ENCODE measurements at regions not wholly inside any gene's neighbourhood (a gene's known extent, or its start where the extent isn't known, plus 50 kb on each side); places are given as distances from the start of the nearest gene placed in this dataset.
"Not testable (repeated sequence)": the region's sequence is repeated elsewhere in the genome, so short reads cannot be mapped to it uniquely, and the experiment has no call there.

DNA sequence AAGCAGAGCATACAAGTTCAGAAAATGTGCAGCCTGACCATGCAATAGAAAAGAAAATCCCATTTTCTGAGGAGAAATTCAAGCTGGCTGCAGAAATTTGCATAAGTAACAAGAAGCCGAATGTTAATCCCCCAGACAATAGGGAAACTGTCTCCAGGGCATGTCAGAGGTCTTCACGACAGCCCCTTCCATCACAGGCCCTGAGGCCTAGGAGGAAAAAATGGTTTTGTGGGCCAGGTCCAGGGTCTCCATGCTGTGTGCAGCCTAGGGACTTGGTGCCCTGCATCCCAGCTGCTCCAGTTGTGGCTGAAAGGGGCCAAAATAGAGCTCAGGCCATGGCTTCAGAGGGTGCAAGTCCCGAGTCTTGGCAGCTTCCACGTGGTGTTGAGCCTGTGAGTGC lies 225.8 kb upstream of the MSX2 start:
- DNase-seq = not testable (repeated sequence)

DNA sequence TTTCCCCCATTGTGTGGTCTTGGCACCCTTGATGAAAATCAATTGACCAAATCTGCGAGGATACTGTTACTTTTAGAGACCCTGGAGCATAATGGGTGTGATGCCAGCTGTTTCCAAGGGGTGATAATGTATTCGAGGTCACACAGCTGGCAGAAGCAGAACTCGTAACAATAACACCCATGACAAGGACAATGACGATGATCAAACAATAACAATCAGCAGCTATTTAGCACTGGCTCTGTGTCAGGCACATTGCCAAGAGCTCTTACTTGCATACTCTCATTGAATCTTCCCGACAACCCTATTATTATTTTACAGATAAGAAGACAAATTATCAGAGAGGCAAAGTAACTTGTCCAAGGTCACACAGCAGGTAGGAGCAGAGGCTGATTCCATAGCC lies 223.7 kb upstream of the MSX2 start:
- no peak for DNase-seq

DNA sequence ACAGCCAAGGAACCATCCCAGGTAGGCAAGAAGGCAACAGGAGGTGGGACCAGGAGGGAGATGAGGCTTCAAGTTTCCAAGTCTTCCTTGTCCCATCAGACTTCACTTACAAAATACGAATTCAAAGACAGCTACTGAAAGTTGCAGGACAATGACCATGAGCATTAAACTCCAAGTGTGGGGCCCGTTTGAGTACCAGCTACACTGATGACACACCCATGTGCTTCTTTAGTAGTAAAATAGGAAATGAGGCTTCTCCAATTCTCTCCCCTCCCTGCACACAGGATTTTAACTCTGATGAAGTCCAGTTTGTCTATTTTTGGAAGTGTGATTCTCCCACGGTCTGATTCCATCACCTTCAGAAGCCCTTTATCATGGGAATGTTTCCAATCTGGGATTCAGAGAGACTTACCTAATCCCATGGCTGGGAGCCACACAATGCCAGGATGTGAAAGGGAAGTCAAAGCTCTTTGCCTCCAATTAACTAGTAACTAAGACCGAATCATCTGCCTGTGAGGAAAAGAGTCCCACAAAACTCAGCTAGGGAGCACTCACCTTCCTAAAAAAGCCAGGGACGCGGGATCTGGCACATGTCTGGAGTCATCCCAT lies 222.8 kb upstream of the MSX2 start:
- no peak for DNase-seq

DNA sequence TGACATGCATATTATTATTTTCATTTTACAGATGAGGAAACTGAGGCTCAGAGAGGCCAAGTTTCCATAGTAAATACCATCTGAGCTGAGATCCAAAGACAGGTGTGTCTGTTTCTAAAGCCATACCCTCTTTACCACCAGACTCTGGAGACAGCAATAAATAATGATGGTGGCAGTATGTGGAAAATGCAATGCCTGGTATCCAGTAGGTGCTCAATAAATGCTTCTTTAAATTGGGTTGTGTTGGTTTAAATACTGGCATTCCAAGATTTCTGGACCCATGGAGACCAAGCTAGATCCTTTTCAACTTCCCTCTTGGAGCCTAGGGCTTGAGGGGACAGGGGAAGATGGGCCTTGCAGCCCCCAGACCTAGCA lies 221.3 kb upstream of the MSX2 start:
- no peak for DNase-seq

DNA sequence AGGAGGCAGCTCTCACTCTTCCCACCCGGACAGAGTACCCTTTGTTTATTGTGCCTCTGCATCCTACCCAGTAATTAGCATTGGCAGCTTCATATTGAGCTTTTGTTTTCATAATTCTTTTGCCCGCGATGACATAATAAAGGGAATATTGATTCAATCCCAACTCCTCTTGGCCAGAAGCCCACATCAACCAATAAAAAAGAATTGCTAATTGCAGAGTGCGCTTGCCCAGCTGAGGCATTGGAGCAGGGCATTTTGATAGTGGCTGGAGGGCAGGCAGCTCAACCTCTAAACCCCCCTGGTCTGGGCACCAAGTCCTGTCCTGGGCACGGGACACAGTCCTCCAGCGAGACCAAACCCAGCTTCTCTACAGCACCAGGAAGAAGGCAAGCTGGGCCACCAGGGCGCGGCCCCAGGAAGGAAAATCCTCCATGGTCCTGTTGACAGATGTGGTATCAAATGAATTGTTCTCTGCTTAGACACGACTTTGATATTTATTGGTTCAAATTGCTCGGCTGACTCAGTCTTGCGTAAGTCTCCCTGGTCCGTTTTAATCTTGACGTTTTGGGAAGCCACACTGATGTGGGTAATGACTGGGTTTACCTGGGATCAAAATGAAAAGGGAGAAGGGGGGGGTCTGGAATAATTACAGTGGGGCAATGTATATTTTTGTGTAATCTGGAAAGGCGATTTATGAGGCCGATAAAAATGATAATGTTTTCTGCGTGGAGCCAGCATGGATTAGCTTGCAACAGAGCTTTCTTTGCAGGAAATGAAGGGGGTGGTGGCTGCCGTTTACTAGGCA lies 220.7 kb upstream of the MSX2 start:
- peak; percentile 53 for DNase-seq

DNA sequence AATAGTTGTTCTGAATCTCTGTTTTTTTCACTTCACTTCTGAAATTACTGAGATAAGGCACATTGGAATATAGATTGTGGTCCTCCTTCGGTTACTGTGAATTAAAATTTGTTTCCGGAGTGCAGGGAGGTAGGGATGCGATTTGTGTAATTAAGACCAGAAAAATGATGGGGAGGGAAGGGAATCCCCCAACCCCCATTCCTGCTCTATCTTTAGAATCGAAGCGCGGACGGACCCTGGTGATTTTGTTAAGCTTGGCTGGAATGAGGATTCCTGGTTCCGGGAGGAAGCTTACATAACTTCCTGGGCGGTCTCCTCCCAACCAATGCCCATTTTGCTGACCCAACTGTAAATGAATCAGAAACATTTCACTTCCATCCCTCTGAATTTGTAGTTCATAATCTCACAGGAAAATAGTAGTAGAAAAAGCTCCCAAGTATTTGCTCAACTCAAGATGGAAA lies 220.1 kb upstream of the MSX2 start:
- DNase-seq = no peak

DNA sequence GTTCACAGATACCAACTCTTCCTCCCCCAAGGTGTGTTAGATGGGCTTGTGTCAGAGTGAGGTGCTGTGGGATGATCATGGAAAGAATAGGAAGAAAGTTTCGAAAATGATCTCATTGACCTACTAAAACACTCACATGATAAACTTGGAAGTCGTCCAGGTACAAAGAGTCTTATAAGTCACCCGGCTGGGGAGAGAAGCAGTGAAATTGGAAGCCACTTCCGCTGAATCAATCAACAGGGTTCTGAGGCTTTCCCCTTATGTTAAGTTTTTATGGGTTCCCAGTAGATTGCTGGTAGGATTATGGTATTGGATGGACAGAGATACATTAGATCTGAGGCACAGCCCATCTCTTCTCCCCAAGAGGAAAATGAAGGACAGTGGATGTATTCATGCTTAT lies 218.8 kb upstream of the MSX2 start:
- DNase-seq = no peak

DNA sequence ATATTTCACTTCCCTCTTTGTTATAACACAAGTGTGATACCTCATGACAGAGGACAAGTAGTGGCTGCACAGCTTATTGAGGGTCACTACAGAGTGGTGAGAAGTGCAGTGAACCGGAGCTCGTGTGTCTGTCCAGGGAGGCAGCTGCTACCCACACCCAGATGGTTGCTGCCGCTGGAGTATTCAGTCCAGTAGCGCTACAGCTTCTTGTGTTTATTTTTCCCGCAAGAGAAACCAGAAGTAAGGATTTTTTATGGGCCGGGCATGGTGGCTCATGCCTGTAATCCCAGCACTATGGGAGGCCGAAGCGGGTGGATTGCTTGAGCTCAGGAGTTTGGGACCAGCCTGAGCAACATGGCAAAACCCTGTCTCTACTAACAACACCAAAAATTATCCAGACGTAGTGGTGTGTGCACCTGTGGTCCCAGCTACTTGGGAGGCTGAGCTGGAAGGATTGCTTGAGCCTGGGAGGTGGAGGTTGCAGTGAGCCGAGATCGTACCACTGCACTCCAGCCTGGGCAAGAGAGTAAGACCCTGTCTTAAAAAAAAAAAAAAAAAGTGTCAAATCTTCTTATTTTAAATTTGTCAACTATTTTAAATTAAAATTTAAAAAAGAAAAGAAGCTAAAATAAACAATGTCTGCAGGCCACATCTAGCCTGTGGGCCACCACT lies 213.5 kb upstream of the MSX2 start:
- DNase-seq = not testable (repeated sequence)

DNA sequence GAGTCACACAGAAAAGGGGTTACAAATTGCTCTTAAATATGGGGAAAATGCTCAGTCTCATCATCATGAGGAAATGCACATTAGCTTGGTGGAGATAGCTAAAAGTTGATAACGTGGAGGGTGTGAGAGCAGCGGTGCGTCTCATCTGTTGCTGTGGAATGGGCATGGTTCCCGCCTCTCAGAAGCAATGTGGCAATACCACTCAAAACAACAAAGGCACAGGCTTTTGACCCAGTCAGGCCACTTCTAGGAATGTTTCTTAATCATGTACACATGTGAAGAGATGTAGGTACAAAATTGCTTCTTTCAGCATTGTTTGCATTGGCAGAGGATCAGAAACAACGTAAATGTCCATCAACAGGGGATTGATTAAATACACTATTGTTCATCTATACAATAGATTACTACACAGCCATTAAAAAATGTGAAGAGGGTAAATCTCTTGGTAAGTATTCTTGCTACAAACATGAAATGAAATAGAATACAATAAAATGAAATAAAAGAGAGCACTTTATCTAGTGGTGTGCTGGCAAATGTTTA lies 212.6 kb upstream of the MSX2 start:
- DNase-seq = no peak

DNA sequence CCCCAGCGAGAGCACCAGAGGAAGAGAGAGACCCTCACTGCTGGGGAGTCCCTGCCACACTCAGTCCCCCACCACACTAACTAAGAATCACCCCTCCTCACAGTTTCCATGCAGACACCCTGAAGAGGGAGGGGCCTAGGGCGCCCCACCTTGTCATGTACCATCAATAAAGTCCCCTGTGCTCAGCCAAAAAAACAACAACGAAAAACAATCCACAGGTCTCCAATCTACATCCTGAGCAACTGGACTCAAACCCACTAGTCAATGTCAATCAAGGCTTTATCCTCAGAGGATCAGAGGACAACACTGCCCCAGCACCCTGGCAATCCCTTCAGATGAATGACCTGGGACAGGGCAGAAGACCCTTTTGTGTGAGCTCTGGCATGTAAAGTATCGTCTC lies 210.1 kb upstream of the MSX2 start:
- DNase-seq = no peak

DNA sequence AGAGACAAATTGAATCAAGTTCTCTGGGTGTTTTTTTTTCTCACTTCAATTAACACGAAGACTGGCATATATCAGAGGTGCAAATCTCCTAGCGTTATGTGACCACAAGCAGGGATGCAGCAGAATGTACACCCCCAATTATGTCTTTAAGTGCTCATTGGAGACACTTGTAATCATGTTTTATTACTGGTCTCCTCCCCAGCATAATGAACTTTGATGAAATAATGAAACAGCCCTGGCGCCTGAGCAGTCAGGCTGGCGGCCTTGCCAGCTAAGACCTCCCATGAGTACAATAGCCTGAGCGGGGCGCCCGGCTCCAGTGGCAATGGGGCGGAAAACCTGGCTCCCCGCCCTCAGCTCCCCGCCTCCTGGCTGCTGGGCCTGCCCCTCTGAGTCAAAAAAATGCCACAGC lies 209.4 kb upstream of the MSX2 start:
- no peak for DNase-seq

DNA sequence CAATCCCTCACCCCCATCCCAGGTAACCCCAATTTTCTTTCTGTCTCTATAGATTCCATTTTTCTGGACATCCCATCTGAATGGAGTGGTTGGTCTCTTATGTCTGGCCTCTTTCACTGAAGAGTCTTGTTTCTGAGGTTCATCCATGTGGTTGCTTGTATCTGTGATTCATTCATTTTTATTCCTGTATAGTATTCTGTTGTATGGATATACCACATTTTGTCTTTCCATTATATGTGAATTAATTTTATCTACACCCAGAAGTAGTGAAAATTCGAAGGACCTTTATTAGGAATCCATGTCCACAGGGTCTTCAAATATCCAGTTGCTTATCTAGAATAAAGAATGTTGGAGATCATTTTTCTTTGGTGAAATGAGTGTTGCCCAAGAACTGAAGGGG lies 207.6 kb upstream of the MSX2 start:
- no peak for DNase-seq

DNA sequence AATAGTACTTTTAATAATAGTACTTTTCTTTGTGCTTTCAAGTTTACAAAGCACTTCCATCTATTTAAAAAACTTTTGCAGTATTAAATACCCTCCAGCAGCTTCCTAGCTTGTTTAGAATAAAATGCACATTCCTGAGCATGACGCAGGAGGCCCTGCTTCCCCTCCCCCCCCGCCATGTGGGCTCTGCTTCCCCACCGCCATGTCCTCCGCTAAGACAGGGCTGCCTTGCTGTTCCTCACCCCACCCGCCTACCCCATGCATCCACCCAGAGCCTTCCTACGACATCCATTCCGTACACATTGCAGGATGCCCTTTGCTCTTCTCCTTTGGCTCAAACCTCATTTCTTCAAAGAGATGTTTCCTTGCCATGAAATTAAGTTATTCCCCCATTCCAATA lies 205.9 kb upstream of the MSX2 start:
- no peak for DNase-seq

DNA sequence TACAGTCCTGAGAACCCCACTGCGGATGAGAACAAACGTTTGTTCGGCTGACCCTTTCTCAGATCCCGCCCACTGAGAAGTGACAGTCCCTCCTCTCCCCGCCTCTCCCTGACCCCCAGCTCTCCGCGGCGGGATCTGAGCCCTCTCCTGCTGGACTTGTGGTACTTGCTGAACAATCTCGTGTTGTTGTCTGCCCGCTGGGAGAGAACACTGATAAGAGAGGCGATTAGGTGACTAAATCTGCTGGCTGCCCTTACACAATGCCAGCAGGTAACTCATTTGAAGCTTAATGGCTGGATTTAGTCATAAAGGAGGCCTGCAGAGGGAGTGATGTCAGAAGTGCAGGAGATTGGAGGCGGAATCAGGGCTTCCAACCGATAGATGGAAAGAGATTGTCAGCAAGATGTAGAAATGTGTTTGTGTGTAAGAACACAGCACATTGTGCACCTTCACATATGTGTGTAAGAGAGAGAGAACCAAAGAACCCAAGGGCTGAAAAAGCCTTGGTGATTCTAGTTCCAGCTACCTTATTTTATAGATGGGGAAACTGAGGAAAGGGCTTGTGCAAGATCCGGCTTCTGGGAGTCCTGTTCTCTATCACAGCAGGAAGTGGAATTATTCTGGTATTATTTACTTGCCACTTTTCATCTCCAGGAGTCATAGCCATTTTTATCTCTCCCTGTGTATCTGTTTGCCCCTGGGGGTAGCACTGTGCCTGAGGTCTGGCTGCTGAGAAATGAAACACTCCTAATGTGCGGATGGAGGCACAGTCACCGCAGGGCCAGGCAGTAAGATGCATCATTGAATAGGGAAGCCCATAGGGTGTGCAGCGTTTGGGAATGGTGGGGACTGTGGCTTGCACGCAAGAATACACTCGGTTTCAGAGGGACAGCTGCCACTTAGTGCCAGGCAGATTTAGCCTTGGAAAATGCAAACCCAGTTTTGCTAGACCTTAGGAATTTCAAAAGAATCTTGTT lies 203.7 kb upstream of the MSX2 start:
- DNase-seq = no peak

DNA sequence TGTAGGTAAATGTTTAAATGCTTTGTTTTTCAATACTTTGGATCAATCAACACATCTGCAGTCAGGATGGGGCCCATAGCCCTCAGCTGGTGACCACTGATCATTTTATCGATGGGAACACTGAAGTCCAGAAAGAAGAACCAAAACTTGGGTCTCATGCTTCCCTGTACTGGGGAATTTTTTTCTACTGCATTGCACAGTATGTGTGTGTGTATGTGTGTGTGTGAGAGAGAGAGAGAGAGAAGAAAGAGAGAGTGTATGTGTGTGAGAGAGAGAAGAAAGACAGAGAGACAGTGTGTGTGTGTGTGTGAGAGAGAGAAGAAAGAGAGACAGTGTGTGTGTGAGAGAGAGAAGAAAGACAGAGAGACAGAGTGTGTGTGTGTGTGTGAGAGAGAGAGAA lies 202.9 kb upstream of the MSX2 start:
- DNase-seq = no peak

DNA sequence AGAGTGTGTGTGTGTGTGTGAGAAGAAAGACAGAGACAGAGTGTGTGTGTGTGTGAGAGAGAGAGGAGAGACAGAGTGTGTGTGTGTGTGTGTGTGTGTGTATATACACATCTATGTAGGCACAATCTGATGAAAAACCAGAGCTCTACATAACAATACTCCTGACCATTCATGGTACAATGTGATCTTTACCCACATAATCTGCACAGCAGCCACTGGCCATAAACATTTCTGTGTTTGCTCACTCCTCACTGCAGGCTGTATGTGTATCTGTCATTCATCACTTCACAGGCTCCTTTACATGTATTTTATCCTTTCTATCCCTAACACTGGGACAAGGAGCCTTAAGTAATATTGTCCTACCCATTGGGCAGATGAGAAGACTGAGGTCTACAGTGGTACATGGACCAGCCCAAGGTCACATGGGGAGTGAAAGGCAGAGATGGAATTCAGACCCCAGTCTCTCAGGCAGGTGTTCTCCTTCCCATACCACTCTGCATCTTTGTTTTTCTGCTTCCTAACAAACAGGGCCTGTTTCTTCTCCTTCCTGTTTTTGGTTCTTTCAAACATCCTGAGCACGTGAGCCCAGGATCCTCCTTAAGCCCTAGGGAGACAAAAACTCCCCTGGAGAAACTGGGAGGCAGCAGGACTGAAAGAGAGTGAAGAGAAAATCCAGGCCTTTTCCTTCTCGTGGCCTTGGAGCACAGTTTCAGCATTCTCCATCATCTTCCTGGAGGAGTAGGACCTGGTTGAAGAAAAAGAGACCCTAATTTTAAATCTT lies 201.7 kb upstream of the MSX2 start:
- DNase-seq = no peak

DNA sequence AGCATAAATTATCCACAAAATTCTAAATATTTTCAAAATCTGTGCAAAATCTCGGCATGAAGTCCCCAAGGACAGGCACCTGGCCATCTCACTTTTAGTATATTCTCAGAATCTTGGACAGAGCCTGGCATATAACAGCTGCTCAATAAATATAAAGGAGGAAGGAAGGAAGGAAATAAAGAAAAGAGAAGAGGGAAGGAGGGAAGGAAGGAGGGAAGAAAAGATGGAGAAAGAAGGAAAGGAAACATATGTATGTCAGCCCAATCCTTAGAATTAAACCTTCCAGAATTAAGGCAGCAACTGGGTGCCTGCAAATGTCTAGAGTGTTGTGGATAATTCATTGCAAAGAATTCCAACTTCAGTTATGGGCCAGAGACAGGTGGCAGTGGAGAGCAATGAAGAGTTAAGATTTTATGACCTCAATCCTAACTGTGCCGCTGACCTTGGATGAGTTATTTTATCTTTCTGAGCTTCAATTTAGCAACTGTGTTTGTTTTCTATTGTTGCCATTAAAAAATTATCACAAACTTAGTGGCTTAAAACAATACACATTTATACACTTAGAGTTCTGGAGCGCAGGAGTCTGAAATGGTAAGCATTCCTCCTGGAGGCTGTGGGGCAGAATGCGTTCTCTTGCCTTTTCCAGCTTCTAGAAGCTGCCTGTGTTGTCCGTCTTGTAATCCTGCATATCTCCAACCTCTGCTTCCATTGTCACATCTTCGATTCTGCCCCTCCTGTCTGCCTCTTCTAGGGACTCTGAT lies 200.9 kb upstream of the MSX2 start:
- no peak for DNase-seq

DNA sequence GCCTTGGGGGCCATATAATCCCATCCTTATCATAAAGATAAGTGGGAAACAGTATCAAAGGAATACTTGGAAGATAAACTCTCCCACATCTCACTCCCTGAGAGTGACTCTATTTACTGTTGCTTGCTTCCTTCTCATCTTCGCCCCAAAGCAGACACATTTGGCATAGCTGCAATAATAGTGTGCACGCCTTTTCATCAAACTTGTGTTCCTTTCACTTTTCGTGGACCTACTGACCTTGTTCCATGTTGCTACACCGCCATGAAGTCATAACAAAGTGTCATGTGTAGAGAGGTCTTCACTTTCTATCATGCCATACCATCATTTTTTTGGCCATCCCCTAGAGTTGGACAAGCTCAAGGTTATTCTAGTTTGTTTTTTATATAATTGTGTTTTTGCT lies 200.0 kb upstream of the MSX2 start:
- no peak for DNase-seq

DNA sequence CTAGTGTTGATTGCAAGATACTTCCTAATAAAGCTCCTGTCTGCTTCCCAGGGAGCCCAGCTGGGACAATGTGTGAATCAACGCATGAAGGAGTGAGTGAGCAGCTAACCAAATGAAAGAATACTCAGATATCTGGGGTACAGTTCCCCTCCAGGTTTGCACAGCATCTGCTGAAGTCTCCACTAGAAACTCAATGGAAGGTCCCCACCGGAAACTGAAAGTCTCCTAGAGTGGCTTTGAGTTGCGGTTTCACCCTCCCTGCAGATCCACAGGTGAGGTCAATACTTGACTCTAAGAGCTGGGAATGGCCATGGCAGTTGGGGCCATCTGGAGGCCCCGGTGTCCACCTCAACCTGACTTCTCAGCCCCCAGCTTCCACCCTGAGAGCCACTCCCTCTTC lies 198.2 kb upstream of the MSX2 start:
- DNase-seq = no peak

DNA sequence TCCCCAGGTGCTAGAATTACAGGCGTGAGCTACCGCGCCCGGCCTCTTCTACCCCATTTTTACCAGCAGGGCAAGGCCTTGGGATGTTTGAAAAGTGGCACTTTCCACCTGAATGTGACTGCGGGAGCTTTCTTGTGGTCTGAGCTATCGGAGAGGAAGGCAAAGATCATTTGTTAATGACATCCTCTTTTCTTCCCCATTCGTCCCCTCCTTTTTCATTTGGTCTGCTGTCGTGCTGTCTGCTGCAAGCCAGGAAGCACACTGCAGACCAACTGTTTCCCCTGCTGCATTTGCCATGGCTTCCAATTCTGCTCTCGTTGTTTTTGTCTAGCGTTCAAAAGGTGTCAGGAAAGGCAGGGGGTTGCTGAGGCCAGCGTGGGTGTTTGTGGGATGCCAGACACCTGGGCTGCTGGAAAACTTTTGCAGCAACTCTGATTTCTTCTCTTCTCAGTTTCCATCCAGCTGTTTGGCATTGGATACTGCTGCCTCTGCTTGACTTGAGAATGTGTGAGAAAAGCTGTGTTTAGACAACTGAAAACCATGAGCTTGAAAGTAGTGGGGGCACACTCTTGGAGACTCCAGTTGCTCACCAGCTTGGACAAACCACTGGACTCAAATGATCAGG lies 196.4 kb upstream of the MSX2 start:
- no peak for DNase-seq

Data from GOT3 (cell line).